ENCODE measurements at regions not wholly inside any gene's neighbourhood (a gene's known extent, or its start where the extent isn't known, plus 50 kb on each side); places are given as distances from the start of the nearest gene placed in this dataset.

- TF ChIP-seq CTCF (IDR thresholded peaks at IDR 0.05; ENCODE audit: low read depth, low read length, poor library complexity, severe bottlenecking) (no peak), EZH2phosphoT487 (IDR thresholded peaks at IDR 0.05; ENCODE audit: borderline replicate concordance, low read length) (no peak)
Measured at GRCh38 chr12:59973515-59973914, 377.7 kb downstream of the SLC16A7 start.

All from DOHH2 (cell line).